HepG2 (cell line): ENCODE measurements at regions not wholly inside any gene's neighbourhood (a gene's known extent, or its start where the extent isn't known, plus 50 kb on each side); places are given as distances from the start of the nearest gene placed in this dataset.

ENCODE experiments used
- ARNT ChIP-seq: fragments of 450-650 bp; IDR thresholded peaks from 2 replicates; pipeline ENCODE4 v1.6.1; 2017
- ATF7 ChIP-seq, 2 experiments: fragments of 450-650 bp in 1 of 2; sonication (generic) in 1 of 2; formaldehyde crosslinking in 1 of 2; IDR thresholded peaks; 2 replicates each; pipeline versions ENCODE4 v1.4.0 to v1.6.1; 2016 to 2020; ENCODE audit warnings: antibody characterized with exemption in 1 of 2, mild to moderate bottlenecking in 1 of 2, missing genetic modification reagents in 1 of 2
- BRCA1 ChIP-seq: sonication (generic); formaldehyde crosslinking; IDR thresholded peaks from 2 replicates; pipeline ENCODE4 v1.4.0; 2020; ENCODE audit warnings: missing genetic modification reagents
- DNMT3B ChIP-seq: conservative IDR thresholded peaks from 2 replicates; pipeline ENCODE4 v1.6.1; 2016; ENCODE audit warnings: missing biosample characterization, control low read depth
- FOXM1 ChIP-seq: sonication (generic); formaldehyde crosslinking; IDR thresholded peaks from 2 replicates; pipeline ENCODE4 v1.5.0; 2020; ENCODE audit warnings: missing genetic modification reagents
- HNF4G ChIP-seq, 2 experiments: sonication (generic) in 1 of 2; formaldehyde crosslinking in 1 of 2; IDR thresholded peaks; 2 replicates each; pipeline versions ENCODE4 v1.4.0 to v1.6.1; 2011 to 2020; ENCODE audit warnings: borderline replicate concordance in 2 of 2, low read depth in 2 of 2, mild to moderate bottlenecking in 2 of 2, low read length in 1 of 2, missing genetic modification reagents in 1 of 2, moderate library complexity in 1 of 2
- NFRKB ChIP-seq: fragments of 450-650 bp; IDR thresholded peaks from 2 replicates; pipeline ENCODE4 v1.6.1; 2017
- POLR2AphosphoS5 ChIP-seq: IDR thresholded peaks from 2 replicates; pipeline ENCODE4 v1.6.1; 2012; ENCODE audit warnings: low read depth, low read length
- RAD21 ChIP-seq: fragments of 450-650 bp; formaldehyde crosslinking; IDR thresholded peaks from 2 replicates; pipeline ENCODE4 v1.5.0; 2020; ENCODE audit warnings: mild to moderate bottlenecking
- TAF1 ChIP-seq: sonication (generic); formaldehyde crosslinking; IDR thresholded peaks from 2 replicates; pipeline ENCODE4 v1.4.0; 2020; ENCODE audit warnings: missing genetic modification reagents
- THYN1 ChIP-seq: sonication (generic); formaldehyde crosslinking; IDR thresholded peaks from 2 replicates; pipeline ENCODE4 v1.8.1; 2023; ENCODE audit warnings: low read depth, mild to moderate bottlenecking, moderate library complexity, missing genetic modification reagents, borderline replicate concordance
- ZNF20 ChIP-seq: sonication (generic); formaldehyde crosslinking; IDR thresholded peaks from 2 replicates; pipeline ENCODE4 v1.4.0; 2020; ENCODE audit warnings: mild to moderate bottlenecking, moderate library complexity, missing genetic modification reagents
- ZNF678 ChIP-seq: sonication (generic); formaldehyde crosslinking; IDR thresholded peaks from 2 replicates; pipeline ENCODE4 v1.4.0; 2020; ENCODE audit warnings: mild to moderate bottlenecking, missing genetic modification reagents
- TF ChIP-seq, protein P1 (sequence below), 2 experiments: sonication (generic) in 1 of 2; formaldehyde crosslinking in 1 of 2; IDR thresholded peaks; 2 replicates each; pipeline versions ENCODE4 v1.4.0 to v1.6.1; 2018 to 2020; ENCODE audit warnings: missing genetic modification reagents in 2 of 2, borderline replicate concordance in 1 of 2, low read depth in 1 of 2, mild to moderate bottlenecking in 1 of 2, missing biosample characterization in 1 of 2

DNA sequence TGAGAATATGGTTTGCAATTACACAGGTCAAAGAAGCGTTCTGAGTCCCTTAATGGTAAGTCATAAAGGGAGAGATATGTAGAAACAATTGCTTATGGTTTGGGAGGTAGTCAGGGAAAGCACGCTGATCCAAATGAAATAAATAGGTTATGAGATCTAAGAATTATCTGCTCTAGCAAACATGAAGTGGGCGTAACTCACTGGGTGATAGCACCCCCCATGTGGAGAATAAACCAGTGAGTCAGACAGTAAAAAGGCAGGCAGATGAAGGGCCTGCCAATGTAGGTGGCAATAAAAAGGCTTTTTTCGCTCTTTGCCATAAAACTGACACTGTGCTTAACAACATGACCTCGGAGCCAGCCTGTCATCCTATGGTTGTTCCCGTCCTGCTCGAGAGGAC lies 306.9 kb downstream of the GLRX3 start:
- TF ChIP-seq RAD21 (CRISPR knock-in tag) (no peak), ZNF678 (CRISPR knock-in tag) (no peak), DNMT3B (CRISPR knock-in tag) (no peak), NFRKB (no peak), ZNF20 (CRISPR knock-in tag) (no peak), POLR2AphosphoS5 (no peak), FOXM1 (CRISPR knock-in tag) (no peak), HNF4G (IDR thresholded peaks at IDR 0.05; ENCODE audit: borderline replicate concordance, low read depth, low read length) (no peak), HNF4G (CRISPR knock-in tag; IDR thresholded peaks at IDR 0.05; ENCODE audit: borderline replicate concordance, low read depth) (no peak), TAF1 (CRISPR knock-in tag) (no peak), ARNT (no peak), THYN1 (CRISPR knock-in tag) (no peak), BRCA1 (CRISPR knock-in tag) (no peak), ATF7 (IDR thresholded peaks at IDR 0.05) (no peak), ATF7 (CRISPR knock-in tag; IDR thresholded peaks at IDR 0.05) (no peak)
- TF ChIP-seq, protein P1, sequence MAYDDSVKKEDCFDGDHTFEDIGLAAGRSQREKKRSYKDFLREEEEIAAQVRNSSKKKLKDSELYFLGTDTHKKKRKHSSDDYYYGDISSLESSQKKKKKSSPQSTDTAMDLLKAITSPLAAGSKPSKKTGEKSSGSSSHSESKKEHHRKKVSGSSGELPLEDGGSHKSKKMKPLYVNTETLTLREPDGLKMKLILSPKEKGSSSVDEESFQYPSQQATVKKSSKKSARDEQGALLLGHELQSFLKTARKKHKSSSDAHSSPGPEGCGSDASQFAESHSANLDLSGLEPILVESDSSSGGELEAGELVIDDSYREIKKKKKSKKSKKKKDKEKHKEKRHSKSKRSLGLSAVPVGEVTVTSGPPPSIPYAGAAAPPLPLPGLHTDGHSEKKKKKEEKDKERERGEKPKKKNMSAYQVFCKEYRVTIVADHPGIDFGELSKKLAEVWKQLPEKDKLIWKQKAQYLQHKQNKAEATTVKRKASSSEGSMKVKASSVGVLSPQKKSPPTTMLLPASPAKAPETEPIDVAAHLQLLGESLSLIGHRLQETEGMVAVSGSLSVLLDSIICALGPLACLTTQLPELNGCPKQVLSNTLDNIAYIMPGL (CRISPR knock-in tag; IDR thresholded peaks at IDR 0.05; ENCODE audit: borderline replicate concordance in 1 of 2, low read depth in 1 of 2) = no peak
